Loucy (cell line): ENCODE measurements at regions not wholly inside any gene's neighbourhood (a gene's known extent, or its start where the extent isn't known, plus 50 kb on each side); places are given as distances from the start of the nearest gene placed in this dataset.

Source experiments
- H2AFZ ChIP-seq: fragments of 200-600 bp; sonication (generic); 2 replicates; pipeline ENCODE4 v1.6.0; 2016; ENCODE audit warnings: antibody characterized with exemption, mild to moderate bottlenecking, low read length, moderate library complexity
- H3F3A ChIP-seq: fragments of 200-600 bp; 2 replicates; pipeline ENCODE4 v1.6.0; 2016; ENCODE audit warnings: antibody characterized with exemption, low read depth, mild to moderate bottlenecking
- H3K27me3 ChIP-seq: fragments of 200-600 bp; sonication (generic); 2 replicates; pipeline ENCODE4 v1.6.1; 2014; ENCODE audit warnings: low read length, mild to moderate bottlenecking; ENCODE audit not compliant: insufficient read depth, poor library complexity, severe bottlenecking
- H3K36me3 ChIP-seq: fragments of 200-600 bp; sonication (generic); 2 replicates; pipeline ENCODE4 v1.6.1; 2016; ENCODE audit warnings: low read length; ENCODE audit not compliant: insufficient read depth
- H3K4me1 ChIP-seq: fragments of 200-600 bp; sonication (generic); 2 replicates; pipeline ENCODE4 v1.5.1; 2014; ENCODE audit warnings: low read length, mild to moderate bottlenecking; ENCODE audit not compliant: insufficient read depth, poor library complexity, severe bottlenecking
- H3K4me2 ChIP-seq: fragments of 200-600 bp; sonication (generic); 2 replicates; pipeline ENCODE4 v1.6.0; 2014; ENCODE audit warnings: antibody characterized with exemption, low read length, low read depth, mild to moderate bottlenecking; ENCODE audit not compliant: poor library complexity, severe bottlenecking
- H3K4me3 ChIP-seq: fragments of 200-600 bp; sonication (generic); 2 replicates; pipeline ENCODE4 v1.5.1; 2014; ENCODE audit warnings: low read length, mild to moderate bottlenecking, mixed read lengths; ENCODE audit not compliant: poor library complexity, severe bottlenecking
- H3K79me2 ChIP-seq: fragments of 200-600 bp; sonication (generic); 2 replicates; pipeline ENCODE4 v1.6.1; 2014; ENCODE audit warnings: low read length; ENCODE audit not compliant: insufficient read depth
- H3K9ac ChIP-seq: fragments of 200-600 bp; sonication (generic); 2 replicates; pipeline ENCODE4 v1.6.0; 2014; ENCODE audit warnings: mild to moderate bottlenecking, low read depth, low read length, moderate library complexity; ENCODE audit not compliant: poor library complexity, severe bottlenecking
- H3K9me2 ChIP-seq: fragments of 200-600 bp; sonication (generic); replicated peaks from 2 replicates; pipeline ENCODE4 v1.6.1; 2016; ENCODE audit warnings: low read depth, low read length, mixed read lengths
- H3K9me3 ChIP-seq: fragments of 200-600 bp; sonication (generic); 2 replicates; pipeline ENCODE4 v1.6.1; 2014; ENCODE audit warnings: mild to moderate bottlenecking, antibody characterized with exemption, low read length, low read depth; ENCODE audit not compliant: insufficient read depth
- H4K20me1 ChIP-seq: fragments of 200-600 bp; sonication (generic); 2 replicates; pipeline ENCODE4 v1.6.0; 2014; ENCODE audit warnings: antibody characterized with exemption, low read length, mild to moderate bottlenecking; ENCODE audit not compliant: insufficient read depth, poor library complexity, severe bottlenecking
- CTCF ChIP-seq: fragments of 200-600 bp; sonication (generic); conservative IDR thresholded peaks from 2 replicates; pipeline ENCODE4 v1.5.1; 2014; ENCODE audit warnings: mild to moderate bottlenecking, antibody characterized with exemption, low read length
- EZH2phosphoT487 ChIP-seq: fragments of 200-600 bp; IDR thresholded peaks from 2 replicates; pipeline ENCODE4 v1.6.1; 2018; ENCODE audit warnings: antibody characterized with exemption, mild to moderate bottlenecking, moderate library complexity, borderline replicate concordance

- TF ChIP-seq EZH2phosphoT487 (no peak), CTCF (no peak)
- H3K79me2 ChIP-seq, result no peaks in the 10 kb centered on the region
- H3K27me3 ChIP-seq, result no peaks in the 10 kb centered on the region
- H3K36me3 ChIP-seq, result no peaks in the 10 kb centered on the region
- no peak overlapping the region for H3K4me3 ChIP-seq
- no peak overlapping the region for H3K4me2 ChIP-seq
- no peaks in the 10 kb centered on the region for H3K9me2 ChIP-seq
- no peaks in the 10 kb centered on the region for H3F3A ChIP-seq
- H2AFZ ChIP-seq, result no peak overlapping the region
- no peaks in the 10 kb centered on the region for H4K20me1 ChIP-seq
- peaks cover 5% of the 10 kb centered on the region for H3K4me1 ChIP-seq
- H3K9ac ChIP-seq, result no peak overlapping the region
- no peaks in the 10 kb centered on the region for H3K9me3 ChIP-seq
These were observed 116.4 kb downstream of the MPP7 start for GRCh38 chr10:28186461-28186860.

- TF ChIP-seq CTCF (no peak), EZH2phosphoT487 (no peak)
- no peak overlapping the region for H3K4me3 ChIP-seq
- no peaks in the 10 kb centered on the region for H3F3A ChIP-seq
- H3K36me3 ChIP-seq, result no peaks in the 10 kb centered on the region
- H4K20me1 ChIP-seq, result no peaks in the 10 kb centered on the region
- H3K27me3 ChIP-seq, result no peaks in the 10 kb centered on the region
- no peaks in the 10 kb centered on the region for H3K4me1 ChIP-seq
- no peaks in the 10 kb centered on the region for H3K9me2 ChIP-seq
- no peak overlapping the region for H3K9ac ChIP-seq
- no peak overlapping the region for H3K4me2 ChIP-seq
- H2AFZ ChIP-seq, result no peak overlapping the region
- no peaks in the 10 kb centered on the region for H3K79me2 ChIP-seq
- no peaks in the 10 kb centered on the region for H3K9me3 ChIP-seq
These were observed 118.1 kb downstream of the MPP7 start for GRCh38 chr10:28184810-28185209.

GRCh38 chr10:28181478-28182096, 121.3 kb downstream of the MPP7 start:
- Histone ChIP-seq H4K20me1 (no peaks in the 10 kb centered on the region), H3K9ac (no peak overlapping the region), H3K79me2 (no peaks in the 10 kb centered on the region), H3K36me3 (no peaks in the 10 kb centered on the region), H2AFZ (no peak overlapping the region), H3K9me2 (no peaks in the 10 kb centered on the region), H3K4me1 (peaks cover 16% of the 10 kb centered on the region), H3K4me2 (no peak overlapping the region), H3K27me3 (no peaks in the 10 kb centered on the region), H3K9me3 (no peaks in the 10 kb centered on the region), H3F3A (no peaks in the 10 kb centered on the region), H3K4me3 (no peak overlapping the region)
- TF ChIP-seq EZH2phosphoT487 (no peak), CTCF (no peak)
